HG03521 (cell line): ENCODE measurements at regions not wholly inside any gene's neighbourhood (a gene's known extent, or its start where the extent isn't known, plus 50 kb on each side); places are given as distances from the start of the nearest gene placed in this dataset.

Experiments used
- ATAC-seq: cut with Tn5 transposase; IDR thresholded peaks from one replicate; pipeline ENCODE4 v1.9.1; 2021; ENCODE audit warnings: mild to moderate bottlenecking, moderate library complexity; ENCODE audit not compliant: unreplicated experiment

DNA sequence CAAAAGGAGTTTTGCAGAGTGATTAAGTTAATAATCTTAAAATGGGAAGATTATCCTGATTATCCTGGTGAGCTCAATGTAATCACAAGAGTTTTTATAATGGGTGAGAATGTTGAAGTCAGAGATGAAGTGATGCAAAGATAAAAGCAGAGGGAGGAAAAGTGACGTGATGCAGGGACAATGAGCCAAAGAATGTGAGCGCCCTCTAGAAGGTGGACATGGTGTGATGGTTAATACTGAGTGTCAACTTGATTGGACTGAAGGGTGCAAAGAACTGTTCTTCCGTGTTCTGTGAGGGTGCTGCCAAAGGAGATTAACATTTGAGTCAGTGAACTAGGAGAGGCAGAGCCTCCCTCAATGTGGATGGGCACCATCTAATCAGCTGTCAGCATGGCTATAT, 569.6 kb upstream of the AGTR1 start:
- no peak for ATAC-seq

- no peak for ATAC-seq
Measured at GRCh38 chr3:148131990-148132638, 565.6 kb upstream of the AGTR1 start.

DNA sequence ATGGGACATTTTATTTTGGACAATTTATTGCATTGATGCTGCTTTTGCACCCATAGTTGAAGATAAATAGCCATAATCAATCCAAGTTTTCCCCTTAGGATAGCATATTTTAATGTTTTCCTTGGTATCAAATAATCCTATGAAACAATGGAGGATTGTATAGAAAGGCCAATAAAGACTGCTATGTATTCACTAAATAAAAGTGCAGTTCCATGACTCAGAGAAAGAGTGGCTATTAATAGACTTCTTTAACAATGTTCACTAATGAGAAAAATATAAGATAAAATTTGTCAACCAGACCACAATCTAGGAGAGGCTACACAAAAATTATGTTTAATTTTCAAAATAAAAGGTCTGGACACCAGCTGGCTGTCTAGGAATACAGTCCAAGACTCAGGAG, 560.9 kb upstream of the AGTR1 start:
- ATAC-seq: no peak

DNA sequence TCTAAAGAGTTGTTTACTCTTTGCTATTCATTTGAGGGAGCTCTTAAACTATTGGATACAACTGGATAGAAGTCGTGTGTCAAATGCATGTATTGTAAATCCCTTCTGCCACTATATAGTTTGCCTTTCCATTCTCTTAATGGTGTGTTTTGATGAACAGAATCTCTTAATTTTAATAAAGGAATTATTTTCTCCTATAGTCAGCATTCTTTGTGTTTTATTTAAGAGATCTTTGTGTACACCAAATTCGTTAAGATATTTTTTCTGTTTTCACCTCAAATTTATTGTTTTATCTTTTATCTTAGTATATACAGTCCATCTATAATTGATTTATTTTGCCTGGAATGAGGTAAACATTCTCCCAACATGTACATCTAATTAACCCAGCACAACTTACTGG, 551.5 kb upstream of the AGTR1 start:
- no peak for ATAC-seq

DNA sequence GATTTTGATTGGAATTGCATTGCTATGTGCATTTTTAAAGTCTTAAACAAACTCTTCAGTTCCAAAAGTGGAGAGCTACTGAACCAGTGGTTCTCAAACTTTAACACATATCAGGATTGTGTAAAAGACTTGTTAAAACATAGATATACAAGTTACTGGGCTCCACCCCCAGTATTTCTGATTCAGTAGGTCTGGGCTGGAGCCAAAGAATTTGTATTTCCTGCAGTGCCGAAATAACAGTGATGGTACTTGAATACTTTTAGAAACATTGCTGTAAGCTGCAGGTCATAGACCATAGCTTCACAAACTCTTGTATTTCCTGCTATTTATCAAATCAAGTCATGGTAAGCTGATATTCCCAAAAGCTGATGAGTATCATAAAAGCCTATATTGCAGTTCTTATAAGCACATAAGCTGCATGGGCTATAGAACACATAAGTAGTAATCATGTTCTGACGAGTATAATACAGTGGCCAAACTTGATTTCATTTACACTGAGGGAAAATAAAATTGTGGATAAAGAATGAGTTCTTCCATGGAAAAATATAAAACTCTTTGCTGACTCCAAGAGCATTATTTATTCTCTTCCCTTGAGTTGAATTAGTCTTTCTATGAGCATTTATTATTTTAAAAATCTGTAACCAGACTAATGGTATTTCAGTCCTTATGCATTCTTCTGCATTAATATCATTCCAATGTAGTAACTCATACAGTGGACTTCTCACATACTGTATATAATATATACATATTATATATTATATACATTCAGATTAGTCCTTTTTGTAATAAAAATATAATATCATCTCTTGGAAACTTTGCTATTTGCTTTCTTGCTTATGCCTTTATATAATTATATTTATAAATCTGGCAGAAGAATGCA, 550.5 kb upstream of the AGTR1 start:
- no peak for ATAC-seq

DNA sequence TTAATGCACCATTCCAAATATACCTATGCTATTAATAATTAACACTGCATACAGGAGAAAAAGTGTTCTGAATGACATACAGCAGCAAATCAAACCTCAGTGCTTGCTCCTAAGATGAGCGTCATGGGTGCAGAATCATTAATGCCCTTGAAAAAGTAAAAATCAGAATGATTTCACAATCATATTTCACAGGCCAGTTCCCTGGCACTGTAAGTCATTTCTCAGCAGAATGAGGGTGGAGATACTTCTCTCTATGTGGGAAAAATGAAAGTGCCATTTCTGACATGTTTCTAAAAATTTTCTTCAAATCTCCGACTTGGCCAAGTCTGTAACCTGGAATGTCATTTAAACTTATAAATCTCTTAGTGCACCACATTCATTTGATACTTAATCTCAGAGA, 549.8 kb upstream of the AGTR1 start:
- no peak for ATAC-seq

DNA sequence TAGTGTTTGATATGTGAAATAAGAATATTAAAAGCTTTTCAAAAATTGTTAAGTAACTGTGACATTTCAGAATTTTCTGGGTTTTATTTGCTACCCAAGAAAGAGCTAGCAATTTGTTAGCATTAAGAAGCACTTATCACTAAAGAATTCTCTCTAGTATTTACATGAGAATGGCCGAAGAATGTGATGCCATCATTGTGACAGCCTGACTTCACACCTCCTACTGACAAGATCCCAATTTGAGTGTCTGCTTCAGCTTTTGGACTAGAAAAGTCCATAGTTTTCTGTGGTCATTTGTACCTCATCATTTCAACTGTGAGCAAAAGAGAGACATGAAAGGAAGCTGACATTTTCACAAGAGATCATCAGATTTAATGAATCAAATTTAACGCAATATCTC, 548.1 kb upstream of the AGTR1 start:
- no peak for ATAC-seq

- ATAC-seq: no peak
Measured at GRCh38 chr3:148150141-148150540, 547.6 kb upstream of the AGTR1 start.

- no peak for ATAC-seq
Measured at GRCh38 chr3:148158210-148158609, 539.5 kb upstream of the AGTR1 start.

- ATAC-seq: no peak
Measured at GRCh38 chr3:148162132-148162531, 535.6 kb upstream of the AGTR1 start.

DNA sequence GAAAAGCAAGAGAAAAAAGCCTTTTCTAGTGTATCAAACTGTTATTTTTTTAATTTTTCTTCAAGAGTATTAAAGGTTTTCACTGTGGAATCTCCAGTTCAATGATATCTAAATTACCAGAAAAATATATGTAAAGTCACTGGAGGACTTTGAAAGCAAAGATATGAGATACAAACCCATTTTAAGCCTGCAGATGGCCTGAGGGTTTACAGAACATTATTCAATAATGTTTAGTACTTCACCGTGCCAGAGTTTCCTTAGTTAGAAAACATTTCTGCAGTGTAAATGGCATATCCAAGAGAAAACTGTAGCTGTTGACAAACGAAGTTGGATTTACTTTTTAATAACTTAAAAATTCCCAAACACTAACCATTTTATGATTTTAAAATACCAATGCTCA, 529.4 kb upstream of the AGTR1 start:
- no peak for ATAC-seq

DNA sequence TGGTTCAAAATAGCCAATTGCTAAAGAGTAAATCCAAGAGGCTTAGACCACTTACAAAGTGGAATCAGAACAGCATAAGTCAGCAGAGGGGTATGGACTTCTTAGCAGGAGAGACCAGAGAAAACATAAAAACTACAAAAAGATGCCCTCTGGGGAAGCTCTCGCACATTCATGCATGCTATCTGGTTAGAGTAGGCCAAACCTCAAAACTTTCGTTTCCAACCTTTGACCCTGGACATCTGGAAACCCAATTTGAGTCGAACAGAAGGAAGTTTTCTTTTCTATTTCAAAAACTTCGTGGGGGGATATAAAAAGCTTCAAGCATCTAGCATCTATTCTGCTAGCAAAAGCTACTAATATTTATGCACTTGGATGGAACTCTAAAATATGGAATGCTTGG, 523.9 kb upstream of the AGTR1 start:
- ATAC-seq: no peak

GRCh38 chr3:148175214-148175613, 522.5 kb upstream of the AGTR1 start:
- no peak for ATAC-seq

- no peak for ATAC-seq
Measured at GRCh38 chr3:148178503-148178902, 519.2 kb upstream of the AGTR1 start.

GRCh38 chr3:148184798-148185197, 512.9 kb upstream of the AGTR1 start:
- ATAC-seq: no peak

DNA sequence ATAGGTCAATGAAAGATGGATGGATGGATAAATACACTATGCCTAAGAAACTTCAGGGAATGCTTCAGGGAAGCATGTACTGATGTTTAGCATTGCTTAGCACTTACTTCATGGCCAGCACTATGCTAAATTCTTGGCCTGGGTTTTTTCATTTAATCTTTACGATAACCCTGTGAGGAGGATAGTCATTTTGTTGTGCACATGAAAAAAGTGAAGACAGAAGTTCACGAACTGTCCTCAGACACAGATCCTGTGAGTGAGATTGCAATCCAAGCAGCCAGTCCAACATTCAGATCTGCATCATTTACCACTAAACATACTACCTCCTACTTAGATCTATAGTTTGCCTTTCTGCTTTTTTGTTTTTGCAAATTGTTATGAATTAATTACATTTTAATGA, 510.8 kb upstream of the AGTR1 start:
- ATAC-seq: no peak

DNA sequence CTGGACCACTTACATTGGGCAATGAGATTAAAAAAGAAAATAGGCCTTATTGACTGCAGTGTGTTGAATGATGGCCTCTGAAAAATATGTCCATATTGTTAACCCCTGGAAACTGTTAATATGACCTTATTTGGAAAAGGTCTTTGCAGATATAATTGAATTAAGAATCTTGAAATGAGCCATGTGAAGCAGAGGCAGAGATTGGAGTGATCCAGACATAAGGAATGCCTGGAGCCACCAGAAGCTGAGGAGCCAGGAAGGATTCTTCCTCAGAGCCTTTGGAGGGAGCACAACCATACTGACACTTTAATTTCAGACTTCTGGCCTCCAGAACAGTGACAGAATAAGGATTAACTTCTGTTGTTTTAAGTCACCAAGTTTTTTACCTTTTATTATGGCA, 510.4 kb upstream of the AGTR1 start:
- no peak for ATAC-seq

- no peak for ATAC-seq
Measured at GRCh38 chr3:148190441-148190990, 507.2 kb upstream of the AGTR1 start.

DNA sequence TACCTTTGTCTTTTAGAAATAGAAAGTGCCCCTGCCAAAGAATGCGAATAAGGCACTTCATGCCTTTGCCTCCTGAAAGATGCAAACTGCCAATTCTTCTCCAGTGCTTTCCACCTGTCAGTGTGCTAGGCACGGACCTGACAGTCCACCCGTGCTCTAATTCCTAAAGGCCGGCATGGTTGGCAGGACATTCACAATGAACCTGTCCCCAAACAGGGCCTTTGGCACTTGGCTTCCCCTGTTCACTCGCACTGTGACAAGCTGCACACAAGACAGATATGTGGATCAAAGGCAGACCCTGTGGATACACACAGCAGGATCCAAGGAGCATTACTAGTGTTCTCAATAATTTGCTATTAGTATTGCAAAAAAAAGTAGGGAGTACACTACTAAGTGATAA, 505.7 kb upstream of the AGTR1 start:
- no peak for ATAC-seq

- no peak for ATAC-seq
Measured at GRCh38 chr3:148197061-148197460, 500.6 kb upstream of the AGTR1 start.

DNA sequence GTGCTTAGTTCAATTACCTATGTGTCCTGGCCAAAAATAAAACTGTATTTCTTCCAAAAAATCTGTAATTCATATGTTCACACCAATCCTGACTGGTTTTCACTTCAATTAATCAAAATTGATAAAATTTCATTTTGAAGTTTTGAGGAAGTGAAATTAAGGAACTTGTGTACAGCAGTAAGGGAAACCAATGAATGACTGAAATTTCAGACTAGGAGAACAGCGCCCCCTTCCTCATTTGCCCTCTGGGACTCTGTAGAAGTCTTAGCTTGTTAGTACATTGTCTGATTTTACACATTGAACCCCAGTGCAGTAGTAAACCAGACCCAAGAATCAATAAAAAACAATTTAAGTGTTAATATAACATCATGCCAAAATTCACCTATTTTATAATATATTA, 495.3 kb upstream of the AGTR1 start:
- ATAC-seq: no peak

DNA sequence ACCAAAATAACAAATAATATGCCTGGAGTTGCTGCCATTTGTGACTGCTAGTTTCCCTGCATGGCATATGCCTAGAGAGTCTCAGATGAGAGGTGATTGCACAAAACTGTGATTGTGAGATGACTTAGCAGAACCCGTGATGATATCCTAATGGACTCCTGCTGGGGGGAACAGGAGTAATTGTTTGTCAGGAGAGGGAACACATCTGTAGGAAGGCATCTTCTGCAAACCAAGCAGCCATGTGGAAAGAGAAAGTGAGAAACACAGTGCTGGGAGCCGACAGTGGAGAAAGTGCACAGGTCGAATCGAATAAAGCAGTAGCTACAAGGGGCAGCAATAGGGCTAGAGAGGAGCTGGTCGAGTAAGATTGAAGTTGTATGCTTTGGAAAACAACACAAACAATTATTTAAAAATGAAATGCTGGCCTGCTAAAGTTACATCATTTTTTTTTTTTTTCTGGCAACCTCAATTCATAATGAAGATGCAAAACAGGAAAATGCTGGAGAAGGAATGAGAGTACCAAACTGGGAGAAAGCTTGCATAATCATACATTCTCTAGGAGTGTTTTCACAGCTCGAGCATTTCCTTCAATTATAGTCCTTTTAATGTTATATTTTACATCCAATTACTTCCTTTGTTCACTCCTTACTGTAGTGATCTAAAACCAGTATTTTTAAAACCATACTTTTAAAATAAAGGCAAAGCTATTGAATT, 494.2 kb upstream of the AGTR1 start:
- no peak for ATAC-seq
